ENCODE measurements at regions not wholly inside any gene's neighbourhood (a gene's known extent, or its start where the extent isn't known, plus 50 kb on each side); places are given as distances from the start of the nearest gene placed in this dataset.
A peak's percentile ranks its signal among the peaks of the same experiment; 100 is the strongest.

DNA sequence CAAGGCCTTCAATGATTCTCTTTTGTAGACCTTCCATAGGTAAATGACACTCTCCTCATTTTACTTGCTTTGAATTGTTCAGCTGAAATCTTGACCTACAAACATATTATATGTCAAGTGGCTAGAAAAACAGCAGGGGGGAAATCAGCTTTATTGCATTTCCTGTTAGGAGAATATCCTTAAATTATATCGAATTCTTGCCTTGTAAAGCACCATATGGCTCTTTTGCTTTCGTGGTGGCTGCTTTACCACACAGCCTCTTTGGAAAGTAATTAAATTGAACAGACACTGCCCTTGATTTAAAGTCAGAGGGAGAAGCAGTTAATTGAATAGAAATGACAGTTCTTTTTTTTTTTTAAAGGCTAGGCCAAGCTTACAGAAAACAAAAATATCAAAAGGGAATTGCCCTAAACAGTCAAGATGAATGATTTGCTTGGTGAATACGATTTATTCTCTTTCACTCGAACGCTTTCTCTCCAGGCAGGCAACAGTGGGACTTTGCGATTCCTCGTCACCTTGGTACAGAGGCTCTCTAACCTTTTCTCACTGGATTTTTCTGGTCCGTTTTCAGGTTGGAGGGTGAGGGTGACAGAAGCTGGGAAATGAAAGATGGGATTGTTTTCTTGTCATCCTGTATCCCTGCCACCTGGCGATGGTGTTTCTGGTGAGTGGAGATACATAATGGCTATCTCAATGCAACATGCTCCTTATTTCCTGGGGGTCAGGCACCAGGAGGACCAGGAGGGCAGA lies 126.0 kb downstream of the GATA3 start:
- no peak for DNase-seq (ENCODE audit: low read depth in 1 of 2, low spot score in 1 of 2)
- no peaks in the 10 kb centered on the region for H3K27me3 ChIP-seq (ENCODE audit: insufficient read depth, poor library complexity, severe bottlenecking)
- TF ChIP-seq, protein P1, sequence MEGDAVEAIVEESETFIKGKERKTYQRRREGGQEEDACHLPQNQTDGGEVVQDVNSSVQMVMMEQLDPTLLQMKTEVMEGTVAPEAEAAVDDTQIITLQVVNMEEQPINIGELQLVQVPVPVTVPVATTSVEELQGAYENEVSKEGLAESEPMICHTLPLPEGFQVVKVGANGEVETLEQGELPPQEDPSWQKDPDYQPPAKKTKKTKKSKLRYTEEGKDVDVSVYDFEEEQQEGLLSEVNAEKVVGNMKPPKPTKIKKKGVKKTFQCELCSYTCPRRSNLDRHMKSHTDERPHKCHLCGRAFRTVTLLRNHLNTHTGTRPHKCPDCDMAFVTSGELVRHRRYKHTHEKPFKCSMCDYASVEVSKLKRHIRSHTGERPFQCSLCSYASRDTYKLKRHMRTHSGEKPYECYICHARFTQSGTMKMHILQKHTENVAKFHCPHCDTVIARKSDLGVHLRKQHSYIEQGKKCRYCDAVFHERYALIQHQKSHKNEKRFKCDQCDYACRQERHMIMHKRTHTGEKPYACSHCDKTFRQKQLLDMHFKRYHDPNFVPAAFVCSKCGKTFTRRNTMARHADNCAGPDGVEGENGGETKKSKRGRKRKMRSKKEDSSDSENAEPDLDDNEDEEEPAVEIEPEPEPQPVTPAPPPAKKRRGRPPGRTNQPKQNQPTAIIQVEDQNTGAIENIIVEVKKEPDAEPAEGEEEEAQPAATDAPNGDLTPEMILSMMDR (IDR thresholded peaks at IDR 0.05; ENCODE audit: insufficient read depth, low read length), result no peak
- no peak for TF ChIP-seq SPI1 (IDR thresholded peaks at IDR 0.05; ENCODE audit: borderline replicate concordance, low read depth)
- TF ChIP-seq POLR2AphosphoS5 (IDR thresholded peaks at IDR 0.05; ENCODE audit: low read depth), result no peak
- TF ChIP-seq, protein P2, sequence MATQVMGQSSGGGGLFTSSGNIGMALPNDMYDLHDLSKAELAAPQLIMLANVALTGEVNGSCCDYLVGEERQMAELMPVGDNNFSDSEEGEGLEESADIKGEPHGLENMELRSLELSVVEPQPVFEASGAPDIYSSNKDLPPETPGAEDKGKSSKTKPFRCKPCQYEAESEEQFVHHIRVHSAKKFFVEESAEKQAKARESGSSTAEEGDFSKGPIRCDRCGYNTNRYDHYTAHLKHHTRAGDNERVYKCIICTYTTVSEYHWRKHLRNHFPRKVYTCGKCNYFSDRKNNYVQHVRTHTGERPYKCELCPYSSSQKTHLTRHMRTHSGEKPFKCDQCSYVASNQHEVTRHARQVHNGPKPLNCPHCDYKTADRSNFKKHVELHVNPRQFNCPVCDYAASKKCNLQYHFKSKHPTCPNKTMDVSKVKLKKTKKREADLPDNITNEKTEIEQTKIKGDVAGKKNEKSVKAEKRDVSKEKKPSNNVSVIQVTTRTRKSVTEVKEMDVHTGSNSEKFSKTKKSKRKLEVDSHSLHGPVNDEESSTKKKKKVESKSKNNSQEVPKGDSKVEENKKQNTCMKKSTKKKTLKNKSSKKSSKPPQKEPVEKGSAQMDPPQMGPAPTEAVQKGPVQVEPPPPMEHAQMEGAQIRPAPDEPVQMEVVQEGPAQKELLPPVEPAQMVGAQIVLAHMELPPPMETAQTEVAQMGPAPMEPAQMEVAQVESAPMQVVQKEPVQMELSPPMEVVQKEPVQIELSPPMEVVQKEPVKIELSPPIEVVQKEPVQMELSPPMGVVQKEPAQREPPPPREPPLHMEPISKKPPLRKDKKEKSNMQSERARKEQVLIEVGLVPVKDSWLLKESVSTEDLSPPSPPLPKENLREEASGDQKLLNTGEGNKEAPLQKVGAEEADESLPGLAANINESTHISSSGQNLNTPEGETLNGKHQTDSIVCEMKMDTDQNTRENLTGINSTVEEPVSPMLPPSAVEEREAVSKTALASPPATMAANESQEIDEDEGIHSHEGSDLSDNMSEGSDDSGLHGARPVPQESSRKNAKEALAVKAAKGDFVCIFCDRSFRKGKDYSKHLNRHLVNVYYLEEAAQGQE (IDR thresholded peaks at IDR 0.05; ENCODE audit: insufficient replicate concordance, low read depth), result no peak
- no peak for TF ChIP-seq GABPA (IDR thresholded peaks at IDR 0.05; ENCODE audit: low read depth)
- no peak overlapping the region for H3K27ac ChIP-seq (replicated peaks)
- H3K4me3 ChIP-seq (replicated peaks; ENCODE audit: insufficient read depth, low read length), result no peak overlapping the region

DNA sequence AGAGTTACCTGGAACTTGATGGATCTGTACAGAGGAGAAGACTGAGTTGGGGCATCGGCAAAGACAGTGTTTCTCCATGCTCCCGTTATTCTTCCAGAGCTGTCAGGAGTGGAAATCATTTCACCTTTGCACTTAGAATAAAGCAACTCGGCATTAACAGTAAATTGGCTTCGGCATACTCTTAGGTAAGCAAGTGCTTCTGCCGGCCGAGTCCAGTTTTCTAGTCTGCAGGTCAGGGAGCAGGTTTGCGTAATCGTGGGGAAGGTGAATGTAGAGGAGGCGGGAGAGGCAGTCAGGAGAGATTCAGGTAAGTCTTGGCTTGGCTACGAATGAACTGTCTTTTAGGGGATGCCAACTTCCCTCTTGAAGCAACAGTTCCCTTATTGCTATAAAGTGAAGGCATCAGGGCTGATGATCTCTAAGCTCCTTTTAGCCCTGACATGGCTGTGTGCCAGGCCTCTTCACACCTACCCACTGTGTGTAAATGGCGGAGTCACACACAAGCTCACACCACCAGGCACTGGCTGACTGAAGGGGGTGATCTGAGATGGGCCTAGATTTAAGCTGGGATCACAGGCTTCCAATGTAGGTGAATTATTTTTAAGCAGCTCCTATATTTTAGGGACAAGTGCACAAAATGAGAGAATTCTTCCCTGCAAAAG lies 127.1 kb downstream of the GATA3 start:
- TF ChIP-seq, protein P1 (IDR thresholded peaks at IDR 0.05; ENCODE audit: insufficient read depth, low read length), result no peak
- TF ChIP-seq, protein P2 (IDR thresholded peaks at IDR 0.05; ENCODE audit: insufficient replicate concordance, low read depth), result no peak
- Histone ChIP-seq H3K4me3 (replicated peaks; ENCODE audit: insufficient read depth, low read length) (no peak overlapping the region), H3K27me3 (ENCODE audit: insufficient read depth, poor library complexity, severe bottlenecking) (no peaks in the 10 kb centered on the region), H3K27ac (replicated peaks) (no peak overlapping the region)
- no peak for DNase-seq (ENCODE audit: low read depth in 1 of 2, low spot score in 1 of 2)

DNA sequence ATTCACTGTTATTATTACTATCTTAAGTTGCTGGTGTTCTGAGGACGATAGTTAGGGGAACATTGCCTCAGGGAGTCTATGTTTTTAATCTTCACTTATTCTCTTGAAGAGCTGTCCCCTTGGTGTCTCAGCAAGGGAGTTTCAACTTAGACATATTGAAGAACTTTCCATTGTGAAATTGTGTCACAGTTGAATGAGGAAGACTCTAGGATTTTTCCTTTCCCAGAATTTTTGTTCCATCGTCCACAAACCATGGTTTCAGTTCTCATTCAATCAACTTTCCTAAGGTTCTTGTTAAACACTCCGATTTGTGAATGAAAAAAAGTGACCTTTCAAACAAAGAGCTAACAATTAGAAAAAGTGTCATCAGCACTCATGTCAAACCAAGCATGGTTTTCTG lies 128.3 kb downstream of the GATA3 start:
- DNase-seq (ENCODE audit: low read depth in 1 of 2, low spot score in 1 of 2), result peak in 1 of 2 experiments; percentile 13
- Histone ChIP-seq H3K4me3 (replicated peaks; ENCODE audit: insufficient read depth, low read length) (no peak overlapping the region), H3K27me3 (ENCODE audit: insufficient read depth, poor library complexity, severe bottlenecking) (no peaks in the 10 kb centered on the region), H3K27ac (replicated peaks) (no peak overlapping the region)
- no peak for TF ChIP-seq SPI1 (IDR thresholded peaks at IDR 0.05; ENCODE audit: borderline replicate concordance, low read depth)
- TF ChIP-seq POLR2AphosphoS5 (IDR thresholded peaks at IDR 0.05; ENCODE audit: low read depth), result no peak
- TF ChIP-seq GABPA (IDR thresholded peaks at IDR 0.05; ENCODE audit: low read depth), result no peak
- TF ChIP-seq, protein P1 (IDR thresholded peaks at IDR 0.05; ENCODE audit: insufficient read depth, low read length), result no peak
- TF ChIP-seq, protein P2 (IDR thresholded peaks at IDR 0.05; ENCODE audit: insufficient replicate concordance, low read depth), result no peak

All from HL-60 (cell line).